ENCODE measurements at regions not wholly inside any gene's neighbourhood (a gene's known extent, or its start where the extent isn't known, plus 50 kb on each side); places are given as distances from the start of the nearest gene placed in this dataset.

DNA sequence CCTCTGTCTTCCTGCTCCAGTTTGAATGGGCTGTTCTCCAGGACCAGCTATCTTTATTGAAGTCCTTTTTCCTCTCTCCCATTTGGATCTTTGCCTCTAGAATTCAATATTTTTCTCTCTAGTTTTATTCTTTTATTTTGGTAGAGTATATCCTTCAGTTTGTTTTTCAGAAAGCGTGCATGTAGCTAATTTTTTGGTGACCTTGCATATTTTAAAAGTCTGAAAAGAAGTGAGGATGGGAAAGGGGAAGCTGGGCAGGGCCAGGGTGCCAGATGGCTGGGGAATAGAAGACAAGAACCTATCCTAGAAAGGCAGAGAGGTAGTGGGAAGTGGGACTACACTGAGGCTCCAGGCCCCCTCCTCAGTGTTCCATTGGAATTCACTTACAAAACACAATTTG, 95.0 kb upstream of the ZBED5 start:
- TF ChIP-seq GATA3 (IDR thresholded peaks at IDR 0.05; ENCODE audit: low read depth, low read length) (no peak), GATA2 (IDR thresholded peaks at IDR 0.05; ENCODE audit: low read depth, low read length) (no peak)

DNA sequence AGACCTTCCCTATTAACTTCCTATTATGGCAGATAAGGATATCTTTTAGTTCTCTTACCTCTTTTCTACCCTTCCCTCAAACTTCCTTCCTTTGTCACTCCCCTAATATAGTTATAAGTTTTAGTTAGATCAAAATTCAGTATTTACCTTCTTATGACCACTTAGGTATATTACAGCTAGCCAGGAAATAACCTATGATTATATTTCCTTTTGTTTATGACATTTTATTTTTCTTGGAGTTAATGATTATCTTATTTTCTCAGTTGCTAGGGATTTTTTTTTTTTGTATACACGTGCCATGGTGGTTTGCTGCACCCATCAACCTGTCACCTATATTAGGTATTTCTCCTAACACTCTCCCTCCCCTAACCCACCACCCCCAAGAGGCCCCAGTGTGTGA, 88.2 kb upstream of the ZBED5 start:
- TF ChIP-seq GATA3 (IDR thresholded peaks at IDR 0.05; ENCODE audit: low read depth, low read length), result no peak
- no peak for TF ChIP-seq GATA2 (IDR thresholded peaks at IDR 0.05; ENCODE audit: low read depth, low read length)

DNA sequence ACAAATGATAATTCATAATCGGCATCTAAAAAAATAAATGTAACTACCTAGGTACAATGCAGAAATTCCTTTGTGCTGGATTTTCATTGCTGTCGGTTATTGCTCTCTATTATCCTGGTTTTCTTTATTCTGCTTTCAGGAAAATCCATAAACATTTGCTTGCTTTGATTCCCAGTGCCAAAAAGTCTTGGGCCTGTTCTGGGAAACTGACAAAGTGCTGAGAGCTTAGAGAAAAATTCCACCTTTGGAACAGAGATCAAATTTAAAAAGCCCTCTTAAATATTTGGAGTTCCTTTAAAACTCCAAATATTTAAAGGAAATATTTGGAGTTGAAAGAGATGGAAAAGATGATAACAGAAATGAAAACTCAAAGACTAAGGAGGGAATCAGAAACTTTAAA, 87.3 kb upstream of the ZBED5 start:
- TF ChIP-seq GATA3 (IDR thresholded peaks at IDR 0.05; ENCODE audit: low read depth, low read length) (no peak), GATA2 (IDR thresholded peaks at IDR 0.05; ENCODE audit: low read depth, low read length) (no peak)

DNA sequence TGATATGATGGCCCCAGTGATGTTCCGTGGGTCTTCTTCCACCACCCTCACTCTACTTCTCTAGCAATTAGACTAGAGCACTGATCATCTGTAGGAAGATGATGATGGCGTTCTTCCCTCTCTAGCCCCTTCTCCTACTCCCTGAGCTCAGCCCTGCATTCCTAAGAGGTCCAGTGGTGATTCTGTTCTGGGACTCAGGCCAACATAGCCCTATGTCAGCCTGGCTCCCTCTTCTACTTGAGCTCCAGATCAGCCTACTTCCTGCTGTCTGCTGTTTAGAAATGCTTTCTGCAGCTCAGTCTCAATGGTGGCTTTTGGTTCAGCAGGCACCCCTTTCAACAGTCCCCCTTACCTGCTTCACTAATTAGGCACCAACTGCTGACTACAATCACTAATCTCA, 86.1 kb upstream of the ZBED5 start:
- no peak for TF ChIP-seq GATA2 (IDR thresholded peaks at IDR 0.05; ENCODE audit: low read depth, low read length)
- TF ChIP-seq GATA3 (IDR thresholded peaks at IDR 0.05; ENCODE audit: low read depth, low read length), result no peak

DNA sequence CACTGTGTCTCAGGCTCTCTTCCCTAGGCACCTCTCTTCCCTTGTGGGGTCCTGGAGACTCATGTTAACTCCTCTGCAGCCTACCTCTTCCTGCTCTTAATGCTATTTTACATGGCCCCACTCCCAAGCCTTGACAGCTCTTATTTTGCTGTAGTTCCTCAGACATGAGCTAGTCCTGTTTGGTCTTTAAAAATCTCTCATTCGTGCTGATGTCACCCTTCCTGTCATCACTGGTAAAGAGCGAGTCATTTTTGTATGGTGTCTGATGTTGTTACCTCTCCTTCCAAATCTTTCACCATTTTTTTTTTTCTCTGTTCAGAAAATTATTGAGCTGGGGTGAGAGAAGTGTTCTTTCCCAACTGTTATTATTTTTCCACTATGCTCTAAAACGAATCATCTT, 84.8 kb upstream of the ZBED5 start:
- TF ChIP-seq GATA3 (IDR thresholded peaks at IDR 0.05; ENCODE audit: low read depth, low read length) (no peak), GATA2 (IDR thresholded peaks at IDR 0.05; ENCODE audit: low read depth, low read length) (no peak)

DNA sequence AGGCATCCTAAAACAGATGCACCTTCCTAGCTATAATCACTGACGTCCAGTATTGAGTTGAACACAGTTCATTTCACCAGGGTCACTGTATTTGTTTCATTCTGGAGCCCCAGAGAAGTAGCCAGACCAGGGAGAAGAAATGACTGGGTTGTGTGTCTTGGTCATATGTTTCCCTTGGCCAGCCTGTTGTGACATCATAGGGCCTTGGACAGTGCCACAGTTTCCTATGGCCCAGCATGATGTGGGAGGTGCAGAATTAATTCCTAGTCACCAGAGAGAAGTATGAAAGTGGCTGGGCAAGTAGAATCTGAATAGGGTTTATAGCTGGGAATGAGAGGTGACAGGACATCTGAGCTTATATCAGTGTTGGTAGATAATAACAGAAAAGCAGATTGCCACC, 84.0 kb upstream of the ZBED5 start:
- TF ChIP-seq GATA3 (IDR thresholded peaks at IDR 0.05; ENCODE audit: low read depth, low read length), result no peak
- no peak for TF ChIP-seq GATA2 (IDR thresholded peaks at IDR 0.05; ENCODE audit: low read depth, low read length)

DNA sequence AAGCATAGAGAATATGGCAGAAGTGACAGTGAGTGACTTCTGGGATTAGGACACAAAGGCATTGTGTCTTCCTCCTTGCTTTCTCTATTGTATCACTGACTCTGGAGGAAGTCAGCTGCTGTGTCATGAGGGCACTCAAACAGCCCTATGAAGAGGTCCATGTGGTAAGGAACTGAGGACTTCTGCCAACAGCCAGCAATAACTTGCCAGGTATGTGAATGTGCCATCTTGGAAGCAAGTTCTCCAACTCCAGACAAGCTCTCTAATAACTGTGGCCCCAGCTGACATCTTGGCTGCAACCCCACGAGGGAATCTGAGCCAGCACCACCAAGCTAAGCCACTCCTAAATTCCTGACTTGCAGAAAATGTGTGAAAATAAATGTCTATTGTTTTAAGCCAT, 83.6 kb upstream of the ZBED5 start:
- TF ChIP-seq GATA3 (IDR thresholded peaks at IDR 0.05; ENCODE audit: low read depth, low read length) (no peak), GATA2 (IDR thresholded peaks at IDR 0.05; ENCODE audit: low read depth, low read length) (no peak)

DNA sequence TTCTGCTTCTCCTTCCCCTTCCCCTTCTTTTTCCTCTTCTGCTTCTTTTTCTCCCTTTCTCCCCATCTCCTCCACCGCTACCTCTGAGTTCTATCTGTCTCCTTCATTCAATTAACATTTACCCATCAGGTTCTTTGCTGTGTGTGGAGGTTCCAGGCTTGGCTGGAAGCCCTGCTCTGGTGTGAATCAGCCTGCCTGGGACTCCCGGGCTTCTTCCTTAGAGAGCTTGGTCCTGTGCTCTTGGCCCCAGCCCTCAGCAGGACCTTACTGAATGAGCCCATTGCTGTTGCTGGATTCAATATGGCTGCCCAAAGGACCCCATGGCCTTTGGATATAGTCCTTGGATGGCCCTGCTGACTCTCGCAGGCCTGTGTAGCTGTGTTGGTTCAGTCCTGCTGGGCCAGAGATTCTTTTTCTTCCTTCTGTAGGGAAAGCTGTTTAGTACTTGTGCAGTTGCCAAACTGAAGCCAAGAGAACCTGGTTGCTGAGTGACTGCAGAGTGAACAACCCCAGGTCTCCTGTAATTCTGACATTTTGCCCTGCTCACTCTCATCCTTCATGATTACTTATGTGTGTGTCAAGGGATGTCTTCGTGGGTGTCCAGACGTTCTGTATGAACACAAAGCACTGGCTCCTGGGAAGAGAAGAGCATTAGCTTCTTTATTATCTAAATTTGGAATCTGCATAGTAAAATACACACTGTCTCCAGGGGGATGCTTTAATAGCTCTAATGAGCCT, 81.0 kb upstream of the ZBED5 start:
- no peak for TF ChIP-seq GATA3 (IDR thresholded peaks at IDR 0.05; ENCODE audit: low read depth, low read length)
- TF ChIP-seq GATA2 (IDR thresholded peaks at IDR 0.05; ENCODE audit: low read depth, low read length), result no peak

DNA sequence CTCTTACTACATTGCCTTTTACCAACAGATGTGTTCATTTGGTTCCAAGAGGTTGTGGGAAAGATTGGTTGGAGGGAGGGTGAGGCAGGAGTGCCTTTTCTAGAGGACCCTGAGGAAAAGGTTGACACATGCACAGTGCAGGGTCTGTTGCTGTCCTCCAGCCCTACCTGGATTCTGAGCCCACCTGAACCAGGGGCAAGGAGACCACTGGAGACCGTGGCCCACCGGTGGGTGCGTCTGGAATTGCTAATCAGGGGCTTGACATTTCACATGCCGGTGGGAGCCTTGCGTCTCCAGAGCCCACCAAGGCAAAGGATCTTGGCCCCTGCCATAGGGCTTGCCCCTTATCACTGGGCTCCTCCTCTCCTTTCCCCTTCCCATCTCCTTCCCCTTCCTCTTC, 80.4 kb upstream of the ZBED5 start:
- TF ChIP-seq GATA3 (IDR thresholded peaks at IDR 0.05; ENCODE audit: low read depth, low read length) (no peak), GATA2 (IDR thresholded peaks at IDR 0.05; ENCODE audit: low read depth, low read length) (no peak)

DNA sequence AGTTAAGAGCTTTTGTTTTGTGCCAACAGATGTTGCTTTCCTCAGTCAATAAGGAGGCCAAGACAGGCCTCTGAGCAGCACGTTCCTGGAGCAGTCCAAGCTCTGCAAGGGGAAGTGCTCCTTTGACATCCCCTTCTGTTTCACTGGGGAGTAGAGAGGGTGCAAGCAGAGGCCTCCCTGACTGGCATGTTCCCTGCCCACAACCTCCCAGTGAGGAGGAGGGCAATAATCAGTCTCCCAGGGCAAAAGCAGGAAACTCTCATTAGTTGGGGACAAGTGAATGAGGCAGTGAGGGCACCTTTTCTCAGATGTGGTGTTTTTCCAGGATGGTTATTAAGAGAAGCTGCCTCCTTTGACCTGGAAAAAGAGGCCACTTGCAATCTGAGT, 79.5 kb upstream of the ZBED5 start:
- TF ChIP-seq GATA3 (IDR thresholded peaks at IDR 0.05; ENCODE audit: low read depth, low read length) (no peak), GATA2 (IDR thresholded peaks at IDR 0.05; ENCODE audit: low read depth, low read length) (no peak)

DNA sequence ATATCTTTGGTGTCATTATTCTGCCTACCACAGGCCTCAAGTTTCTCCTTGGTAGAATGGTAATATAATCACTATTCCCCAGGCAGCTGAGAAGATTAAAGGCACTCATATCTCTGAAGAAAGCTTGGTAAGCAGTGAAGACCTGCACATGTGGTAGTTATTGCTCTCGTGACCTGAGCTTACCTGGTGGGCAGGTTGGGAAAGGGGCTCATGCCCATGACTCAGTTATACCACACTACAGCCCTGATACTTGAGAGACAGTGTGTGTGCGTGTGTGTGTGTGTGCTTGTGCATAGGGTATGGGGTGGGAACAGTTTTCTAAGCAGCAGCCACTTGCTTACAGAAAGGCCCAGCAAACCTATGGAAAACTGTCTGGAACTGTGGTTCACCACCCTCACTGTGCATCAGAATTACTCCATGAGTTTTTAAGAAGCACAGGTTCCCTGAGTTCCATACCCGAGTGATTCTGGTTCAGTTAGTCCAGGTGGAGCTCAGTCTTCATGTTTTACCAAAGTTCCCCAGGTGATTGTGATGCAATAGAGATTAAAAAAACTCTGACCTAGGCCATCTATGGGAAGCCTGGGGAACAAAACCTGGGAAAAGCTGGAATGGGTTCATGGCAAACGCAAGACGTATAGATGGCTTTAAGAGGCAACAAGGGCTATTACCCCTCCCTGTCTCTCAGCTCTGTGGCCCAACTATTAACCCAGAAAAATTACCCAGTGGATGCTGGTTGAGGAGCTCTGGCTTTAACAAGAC, 79.0 kb upstream of the ZBED5 start:
- no peak for TF ChIP-seq GATA3 (IDR thresholded peaks at IDR 0.05; ENCODE audit: low read depth, low read length)
- no peak for TF ChIP-seq GATA2 (IDR thresholded peaks at IDR 0.05; ENCODE audit: low read depth, low read length)

DNA sequence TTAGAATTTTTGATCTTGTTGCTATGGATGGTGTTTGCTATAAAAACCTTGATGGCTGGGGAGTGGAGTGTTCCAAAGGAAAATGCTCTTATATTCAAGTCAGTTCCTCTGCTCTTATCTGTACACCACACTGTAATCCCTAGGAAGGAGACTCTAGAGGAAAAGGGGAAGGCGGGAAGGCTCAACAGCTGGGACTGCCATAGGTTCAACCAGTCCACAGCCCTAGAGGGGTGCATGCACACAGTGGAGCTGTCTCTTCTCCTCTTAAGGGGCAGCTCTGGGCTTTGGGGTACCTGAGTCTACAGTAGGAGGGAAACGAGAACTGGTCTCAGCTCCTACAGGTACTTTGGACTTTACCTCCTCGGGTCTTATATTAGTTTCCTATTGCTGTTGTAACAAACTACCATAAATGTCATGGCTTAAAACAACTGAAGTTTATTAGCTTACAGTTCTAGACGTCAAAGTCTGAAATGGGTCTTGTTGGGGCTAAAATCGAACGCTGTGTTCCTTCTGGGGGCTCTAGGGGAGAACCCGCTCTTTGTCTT, 77.2 kb upstream of the ZBED5 start:
- TF ChIP-seq GATA3 (IDR thresholded peaks at IDR 0.05; ENCODE audit: low read depth, low read length) (no peak), GATA2 (IDR thresholded peaks at IDR 0.05; ENCODE audit: low read depth, low read length) (no peak)

DNA sequence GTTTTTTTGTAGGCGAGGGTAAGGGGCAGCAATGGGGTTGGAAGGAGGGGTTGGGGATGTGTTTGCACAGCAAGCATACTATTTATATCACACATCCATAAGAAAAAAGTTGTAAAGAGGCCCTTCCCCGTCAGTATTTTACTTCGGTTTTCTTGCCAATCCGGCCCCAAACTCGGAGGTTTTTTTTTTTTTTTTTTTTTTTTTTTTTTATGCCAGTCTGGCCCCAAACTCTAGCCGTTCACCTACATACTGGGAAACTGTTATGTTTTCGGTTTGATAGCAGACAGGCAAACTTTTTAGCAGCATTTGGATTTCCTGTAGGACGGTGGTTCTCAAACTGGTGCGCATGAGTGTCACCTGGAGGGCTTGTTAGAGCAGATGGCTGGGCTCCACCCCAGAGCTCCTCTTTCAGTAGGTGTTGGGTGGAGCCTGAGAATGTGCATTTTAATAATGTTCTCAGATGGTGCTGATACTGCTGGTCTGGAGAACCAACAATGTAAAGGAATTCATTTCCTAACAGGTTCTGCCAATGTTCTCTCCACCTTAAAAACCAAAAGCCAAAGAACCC, 76.5 kb upstream of the ZBED5 start:
- TF ChIP-seq GATA3 (IDR thresholded peaks at IDR 0.05; ENCODE audit: low read depth, low read length) (no peak), GATA2 (IDR thresholded peaks at IDR 0.05; ENCODE audit: low read depth, low read length) (no peak)

DNA sequence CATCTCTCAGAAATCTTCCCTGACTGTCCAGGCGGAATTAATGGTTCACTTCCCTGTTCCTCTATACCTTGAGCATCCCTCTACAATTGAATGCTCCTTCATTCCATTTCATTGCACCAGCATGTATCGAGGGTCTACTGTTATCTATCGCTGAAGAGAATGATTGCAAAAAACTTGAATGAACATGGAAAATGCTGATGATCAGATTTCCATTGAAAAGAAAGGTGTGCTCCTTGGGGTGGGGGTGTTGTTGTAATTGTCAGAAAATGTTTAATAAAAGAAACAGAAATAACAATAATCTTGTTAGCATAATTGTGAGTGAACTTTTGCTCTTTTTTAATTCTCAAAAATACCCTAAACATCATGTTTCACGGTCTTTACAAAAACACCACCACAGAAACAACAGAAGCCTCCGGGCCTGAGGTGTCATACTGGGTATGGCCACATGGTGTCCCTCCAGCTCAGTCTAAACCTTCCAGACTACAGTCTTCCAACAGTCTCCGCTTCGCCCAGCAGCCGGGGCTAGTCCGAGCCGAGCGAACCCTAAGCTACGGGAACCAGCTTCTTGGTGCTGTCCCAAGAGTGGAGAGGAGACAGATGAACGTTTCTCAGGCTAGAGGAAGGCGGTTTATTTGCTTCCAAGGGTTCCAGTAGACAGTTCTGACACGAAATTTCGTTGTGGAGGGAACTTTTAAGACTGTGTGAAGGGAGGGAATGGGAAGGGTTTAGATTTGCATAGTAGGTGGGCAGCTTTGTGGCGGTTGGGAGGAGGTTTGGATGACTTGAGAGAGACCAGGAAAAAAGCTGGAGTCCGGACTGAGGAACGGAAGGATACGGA, 75.8 kb upstream of the ZBED5 start:
- no peak for TF ChIP-seq GATA3 (IDR thresholded peaks at IDR 0.05; ENCODE audit: low read depth, low read length)
- no peak for TF ChIP-seq GATA2 (IDR thresholded peaks at IDR 0.05; ENCODE audit: low read depth, low read length)

Measured in SH-SY5Y (cell line).